IMR-90 (cell line): ENCODE measurements at regions not wholly inside any gene's neighbourhood (a gene's known extent, or its start where the extent isn't known, plus 50 kb on each side); places are given as distances from the start of the nearest gene placed in this dataset.

Source experiments
- ATAC-seq: fragments of 200-7000 bp; cut with Tn5 transposase; 2 replicates; pipeline ENCODE4 v1.9.1; 2020; ENCODE audit warnings: low read depth, mild to moderate bottlenecking, moderate library complexity
- BruUV-seq: library from RNA; stranded (reverse); fragments of 400-500 nt; replicated peaks from 2 replicates; lab custom pipeline; 2021; lab: Mats Ljungman, UMichigan
- CTCF ChIA-PET: fragments of 300-600 bp; formaldehyde crosslinking; extraction: SDS; loops from one replicate; lab custom pipeline; 2021; ENCODE audit warnings: antibody characterized with exemption; lab: Yijun Ruan, JAX
- POLR2A ChIA-PET: fragments of 300-600 bp; sonication (Branson Sonifier 250); formaldehyde crosslinking; loops from one replicate; lab custom pipeline; 2022; ENCODE audit warnings: antibody characterized with exemption; ENCODE audit not compliant: unreplicated experiment; lab: Charles Lee
- DNase-seq: peaks from one replicate; pipeline ENCODE4 v3.0.0; 2013
- H2AFZ ChIP-seq: replicated peaks from 2 replicates; pipeline ENCODE3; 2013; ENCODE audit warnings: low read length, mild to moderate bottlenecking; ENCODE audit not compliant: poor library complexity
- H2AK5ac ChIP-seq: 2 replicates; pipeline ENCODE4 v1.6.1; 2013; ENCODE audit warnings: low read depth, low read length, inconsistent platforms
- H2AK9ac ChIP-seq: replicated peaks from 2 replicates; pipeline ENCODE3; 2013; ENCODE audit warnings: mild to moderate bottlenecking, low read depth, low read length, moderate library complexity; ENCODE audit not compliant: poor library complexity
- H2BK120ac ChIP-seq: 2 replicates; pipeline ENCODE4 v1.6.1; 2013; ENCODE audit warnings: low read depth, low read length, inconsistent platforms
- H2BK15ac ChIP-seq: 3 replicates; pipeline ENCODE4 v1.6.1; 2013; ENCODE audit warnings: low read depth, low read length, inconsistent platforms
- H2BK20ac ChIP-seq: 2 replicates; pipeline ENCODE4 v1.6.1; 2013; ENCODE audit warnings: low read depth, mild to moderate bottlenecking, inconsistent platforms, low read length, moderate library complexity
- H2BK5ac ChIP-seq: 2 replicates; pipeline ENCODE4 v1.6.1; 2013; ENCODE audit warnings: mild to moderate bottlenecking, low read depth, low read length, inconsistent platforms; ENCODE audit not compliant: poor library complexity, severe bottlenecking
- H3K14ac ChIP-seq: replicated peaks from 2 replicates; pipeline ENCODE4 v1.6.1; 2013; ENCODE audit warnings: low read depth, low read length, inconsistent platforms
- H3K18ac ChIP-seq: 2 replicates; pipeline ENCODE4 v1.6.1; 2013; ENCODE audit warnings: low read depth, low read length, control low read depth
- H3K23ac ChIP-seq: 2 replicates; pipeline ENCODE4 v1.6.1; 2013; ENCODE audit warnings: low read depth, low read length, inconsistent platforms
- H3K27ac ChIP-seq: 2 replicates; pipeline ENCODE4 v1.5.1; 2013; ENCODE audit warnings: mild to moderate bottlenecking, control low read depth, low read length; ENCODE audit not compliant: insufficient read depth
- H3K27me3 ChIP-seq: 2 replicates; pipeline ENCODE4 v1.6.1; 2013; ENCODE audit warnings: low read length; ENCODE audit not compliant: control insufficient read depth, insufficient read depth
- H3K36me3 ChIP-seq: 2 replicates; pipeline ENCODE4 v1.6.1; 2013; ENCODE audit warnings: low read length, mixed read lengths; ENCODE audit not compliant: control insufficient read depth, insufficient read depth
- H3K4ac ChIP-seq: 2 replicates; pipeline ENCODE4 v1.6.1; 2013; ENCODE audit warnings: low read depth, low read length, inconsistent platforms
- H3K4me1 ChIP-seq: 2 replicates; pipeline ENCODE4 v1.6.1; 2013; ENCODE audit warnings: low read length, mixed read lengths; ENCODE audit not compliant: control insufficient read depth, insufficient read depth
- H3K4me2 ChIP-seq: 2 replicates; pipeline ENCODE4 v1.6.1; 2013; ENCODE audit warnings: low read depth, mild to moderate bottlenecking, control low read depth, low read length, moderate library complexity
- H3K4me3 ChIP-seq: 2 replicates; pipeline ENCODE4 v1.5.1; 2013; ENCODE audit warnings: low read depth, mild to moderate bottlenecking, control low read depth, low read length, moderate library complexity; ENCODE audit not compliant: insufficient read depth
- H3K56ac ChIP-seq: 2 replicates; pipeline ENCODE4 v1.6.1; 2013; ENCODE audit warnings: low read length, inconsistent platforms; ENCODE audit not compliant: insufficient read depth; ENCODE audit errors: extremely low read depth
- H3K79me1 ChIP-seq, 2 experiments: 2 replicates each; pipeline ENCODE4 v1.6.1; 2013; ENCODE audit warnings: low read length in 2 of 2, inconsistent platforms in 1 of 2, low read depth in 1 of 2
- H3K9ac ChIP-seq: 2 replicates; pipeline ENCODE4 v1.6.1; 2013; ENCODE audit warnings: low read depth, low read length, control low read depth
- H3K9me1 ChIP-seq: 2 replicates; pipeline ENCODE4 v1.6.1; 2013; ENCODE audit warnings: low read length, inconsistent platforms; ENCODE audit not compliant: insufficient read depth
- H3K9me3 ChIP-seq: 2 replicates; pipeline ENCODE4 v1.6.1; 2013; ENCODE audit warnings: low read length; ENCODE audit not compliant: control insufficient read depth, insufficient read depth
- H4K20me1 ChIP-seq: 2 replicates; pipeline ENCODE4 v1.6.1; 2013; ENCODE audit warnings: low read length, inconsistent platforms; ENCODE audit not compliant: insufficient read depth
- H4K5ac ChIP-seq: 2 replicates; pipeline ENCODE4 v1.6.1; 2013; ENCODE audit warnings: mild to moderate bottlenecking, low read depth, low read length, control low read depth
- H4K8ac ChIP-seq, 2 experiments: 2 replicates each; pipeline ENCODE4 v1.6.1; 2013; ENCODE audit warnings: low read depth in 2 of 2, low read length in 2 of 2, control low read depth in 1 of 2, inconsistent platforms in 1 of 2
- H4K91ac ChIP-seq: 2 replicates; pipeline ENCODE4 v1.6.1; 2013; ENCODE audit warnings: low read depth, low read length, inconsistent platforms; ENCODE audit not compliant: insufficient read depth
- BHLHE40 ChIP-seq: fragments of 150-350 bp; IDR thresholded peaks from 2 replicates; pipeline ENCODE4 v1.6.1; 2016; ENCODE audit warnings: mild to moderate bottlenecking, low read depth, low read length
- CEBPB ChIP-seq: IDR thresholded peaks from 2 replicates; pipeline ENCODE4 v1.6.1; 2012; ENCODE audit warnings: low read depth, low read length, improper control_type of control experiment
- CHD1 ChIP-seq: IDR thresholded peaks from 2 replicates; pipeline ENCODE4 v1.6.1; 2012; ENCODE audit warnings: low read depth, low read length, improper control_type of control experiment
- FOS ChIP-seq: fragments of 150-350 bp; IDR thresholded peaks from 2 replicates; pipeline ENCODE4 v1.6.1; 2016; ENCODE audit warnings: low read depth, low read length
- MAFK ChIP-seq: IDR thresholded peaks from 2 replicates; pipeline ENCODE4 v1.6.1; 2012; ENCODE audit warnings: low read depth, low read length, improper control_type of control experiment
- MAZ ChIP-seq: IDR thresholded peaks from 2 replicates; pipeline ENCODE4 v1.6.1; 2012; ENCODE audit warnings: low read depth, mild to moderate bottlenecking, low read length, improper control_type of control experiment, moderate library complexity, borderline replicate concordance
- MXI1 ChIP-seq: IDR thresholded peaks from 2 replicates; pipeline ENCODE4 v1.6.1; 2012; ENCODE audit warnings: low read depth, mild to moderate bottlenecking, low read length, moderate library complexity, borderline replicate concordance
- NFE2L2 ChIP-seq: fragments of 150-350 bp; IDR thresholded peaks from 2 replicates; pipeline ENCODE4 v1.6.1; 2016; ENCODE audit warnings: low read depth, mild to moderate bottlenecking, low read length
- POLR2A ChIP-seq: IDR thresholded peaks from 2 replicates; pipeline ENCODE4 v1.6.1; 2012; ENCODE audit warnings: mild to moderate bottlenecking, low read depth, low read length
- RAD21 ChIP-seq: IDR thresholded peaks from 2 replicates; pipeline ENCODE4 v1.6.1; 2012; ENCODE audit warnings: low read length, improper control_type of control experiment
- RCOR1 ChIP-seq: IDR thresholded peaks from 2 replicates; pipeline ENCODE4 v1.6.1; 2012; ENCODE audit warnings: mild to moderate bottlenecking, low read length, improper control_type of control experiment; ENCODE audit not compliant: insufficient replicate concordance
- RFX5 ChIP-seq: IDR thresholded peaks from 2 replicates; pipeline ENCODE4 v1.8.0; 2012; ENCODE audit warnings: low read depth, mild to moderate bottlenecking, low read length, moderate library complexity
- SMC3 ChIP-seq: fragments of 150-350 bp; IDR thresholded peaks from 2 replicates; pipeline ENCODE4 v1.6.1; 2016; ENCODE audit warnings: low read depth, mild to moderate bottlenecking, antibody characterized with exemption, low read length, moderate library complexity
- WGBS, 2 experiments: methylation state at CpG; one replicate each; pipeline versions ENCODE4 v1.1.5 to v1.1.7; 2013; ENCODE audit warnings: missing lambda C conversion rate in 2 of 2; ENCODE audit not compliant: insufficient read length in 1 of 2; ENCODE audit errors: extremely low coverage in 2 of 2; 5-methylcytosine and 5-hydroxymethylcytosine counted together
- dilution Hi-C: fragments of 300-500 bp; cut with HindIII; formaldehyde crosslinking; loops from one replicate; pipeline ENCODE4 v1.14.3; 2018; ENCODE audit warnings: low sequenced_read_pairs; ENCODE audit not compliant: unreplicated experiment
- in situ Hi-C: fragments of 300-500 bp; cut with MboI; formaldehyde crosslinking; loops from 3 replicates; pipeline ENCODE4 v1.14.3; 2019; ENCODE audit warnings: low sequenced_read_pairs, inconsistent platforms, mixed read lengths
- intact Hi-C: fragments of 100-400 bp; cut with micrococcal nuclease; formaldehyde crosslinking; loops from 2 replicates; pipeline ENCODE4 v1.10.0; 2022
- TF ChIP-seq, protein P1 (sequence below): fragments of 150-350 bp; IDR thresholded peaks from 2 replicates; pipeline ENCODE4 v1.6.1; 2017; ENCODE audit warnings: mild to moderate bottlenecking, antibody characterized with exemption, low read length, low read depth
- TF ChIP-seq, protein P2 (sequence below): conservative IDR thresholded peaks from 2 replicates; pipeline ENCODE4 v1.5.1; 2012; ENCODE audit warnings: mild to moderate bottlenecking, low read depth, low read length, improper control_type of control experiment
- TF ChIP-seq, protein P3 (sequence below): fragments of 150-350 bp; IDR thresholded peaks from 2 replicates; pipeline ENCODE4 v1.6.1; 2016; ENCODE audit warnings: low read depth, mild to moderate bottlenecking, low read length, moderate library complexity, borderline replicate concordance

DNA sequence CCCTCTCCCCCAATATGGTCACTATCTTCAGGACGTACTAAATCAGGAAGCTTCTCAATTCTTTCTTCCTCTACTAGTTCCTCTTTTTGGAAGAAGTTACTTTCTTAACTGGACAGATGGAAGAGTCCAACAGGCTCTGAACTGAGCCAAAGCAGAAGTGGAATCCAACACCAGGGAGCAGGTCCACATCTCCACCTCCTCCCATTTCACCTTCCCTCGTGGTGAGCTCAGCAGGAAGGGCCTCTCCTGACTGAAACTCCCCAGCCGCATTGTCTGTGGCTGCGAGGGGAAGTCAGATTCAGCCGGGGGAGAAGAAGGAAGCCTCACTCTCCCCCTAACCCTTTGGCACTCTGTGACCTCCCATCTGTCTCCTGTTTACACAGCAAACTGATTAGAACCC, 63.8 kb upstream of the UST start:
- Histone ChIP-seq H4K20me1 (no peaks in the 10 kb centered on the region), H3K4me3 (no peak overlapping the region), H3K79me1 (no peaks in the 10 kb centered on the region), H2BK20ac (no peak overlapping the region), H3K4me2 (no peak overlapping the region), H3K9me1 (no peaks in the 10 kb centered on the region), H4K5ac (no peak overlapping the region), H3K56ac (no peak overlapping the region), H3K36me3 (no peaks in the 10 kb centered on the region), H3K9me3 (no peaks in the 10 kb centered on the region), H3K18ac (no peak overlapping the region), H4K8ac (no peak overlapping the region), H2AFZ (peak overlapping the region; percentile 67), H3K4ac (no peak overlapping the region), H2BK120ac (no peak overlapping the region), H3K27me3 (no peaks in the 10 kb centered on the region), H2BK5ac (no peak overlapping the region), H3K27ac (no peak overlapping the region), H4K91ac (no peak overlapping the region), H2AK5ac (no peak overlapping the region), H3K14ac (no peak overlapping the region), H3K23ac (no peak overlapping the region), H2AK9ac (no peak overlapping the region), H2BK15ac (no peak overlapping the region), H3K4me1 (no peaks in the 10 kb centered on the region), H3K9ac (no peak overlapping the region)
- in situ Hi-C loops (no loop called here), intact Hi-C loops (no loop called here), dilution Hi-C loops (no loop called here)
- DNase-seq (no peak), ATAC-seq (no peak)
- no peak for TF ChIP-seq CEBPB
- TF ChIP-seq RCOR1 = no peak
- TF ChIP-seq RAD21 = no peak
- no peak for TF ChIP-seq RFX5
- TF ChIP-seq, protein P1, sequence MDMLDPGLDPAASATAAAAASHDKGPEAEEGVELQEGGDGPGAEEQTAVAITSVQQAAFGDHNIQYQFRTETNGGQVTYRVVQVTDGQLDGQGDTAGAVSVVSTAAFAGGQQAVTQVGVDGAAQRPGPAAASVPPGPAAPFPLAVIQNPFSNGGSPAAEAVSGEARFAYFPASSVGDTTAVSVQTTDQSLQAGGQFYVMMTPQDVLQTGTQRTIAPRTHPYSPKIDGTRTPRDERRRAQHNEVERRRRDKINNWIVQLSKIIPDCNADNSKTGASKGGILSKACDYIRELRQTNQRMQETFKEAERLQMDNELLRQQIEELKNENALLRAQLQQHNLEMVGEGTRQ = no peak
- TF ChIP-seq CHD1 = no peak
- no peak for TF ChIP-seq MAZ
- TF ChIP-seq MXI1 = no peak
- TF ChIP-seq MAFK = no peak
- no peak for TF ChIP-seq SMC3
- TF ChIP-seq NFE2L2 = no peak
- no peak for TF ChIP-seq BHLHE40
- TF ChIP-seq, protein P2, sequence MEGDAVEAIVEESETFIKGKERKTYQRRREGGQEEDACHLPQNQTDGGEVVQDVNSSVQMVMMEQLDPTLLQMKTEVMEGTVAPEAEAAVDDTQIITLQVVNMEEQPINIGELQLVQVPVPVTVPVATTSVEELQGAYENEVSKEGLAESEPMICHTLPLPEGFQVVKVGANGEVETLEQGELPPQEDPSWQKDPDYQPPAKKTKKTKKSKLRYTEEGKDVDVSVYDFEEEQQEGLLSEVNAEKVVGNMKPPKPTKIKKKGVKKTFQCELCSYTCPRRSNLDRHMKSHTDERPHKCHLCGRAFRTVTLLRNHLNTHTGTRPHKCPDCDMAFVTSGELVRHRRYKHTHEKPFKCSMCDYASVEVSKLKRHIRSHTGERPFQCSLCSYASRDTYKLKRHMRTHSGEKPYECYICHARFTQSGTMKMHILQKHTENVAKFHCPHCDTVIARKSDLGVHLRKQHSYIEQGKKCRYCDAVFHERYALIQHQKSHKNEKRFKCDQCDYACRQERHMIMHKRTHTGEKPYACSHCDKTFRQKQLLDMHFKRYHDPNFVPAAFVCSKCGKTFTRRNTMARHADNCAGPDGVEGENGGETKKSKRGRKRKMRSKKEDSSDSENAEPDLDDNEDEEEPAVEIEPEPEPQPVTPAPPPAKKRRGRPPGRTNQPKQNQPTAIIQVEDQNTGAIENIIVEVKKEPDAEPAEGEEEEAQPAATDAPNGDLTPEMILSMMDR = no peak
- no peak for TF ChIP-seq POLR2A
- no peak for TF ChIP-seq FOS
- TF ChIP-seq, protein P3, sequence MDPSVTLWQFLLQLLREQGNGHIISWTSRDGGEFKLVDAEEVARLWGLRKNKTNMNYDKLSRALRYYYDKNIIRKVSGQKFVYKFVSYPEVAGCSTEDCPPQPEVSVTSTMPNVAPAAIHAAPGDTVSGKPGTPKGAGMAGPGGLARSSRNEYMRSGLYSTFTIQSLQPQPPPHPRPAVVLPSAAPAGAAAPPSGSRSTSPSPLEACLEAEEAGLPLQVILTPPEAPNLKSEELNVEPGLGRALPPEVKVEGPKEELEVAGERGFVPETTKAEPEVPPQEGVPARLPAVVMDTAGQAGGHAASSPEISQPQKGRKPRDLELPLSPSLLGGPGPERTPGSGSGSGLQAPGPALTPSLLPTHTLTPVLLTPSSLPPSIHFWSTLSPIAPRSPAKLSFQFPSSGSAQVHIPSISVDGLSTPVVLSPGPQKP = no peak
- CTCF ChIA-PET = no interaction called here
- WGBS, 2 experiments = no CpG with 5 or more reads among the region's 5 CpGs
- POLR2A ChIA-PET = no interaction called here
- BruUV-seq = no TSS peak
